ENCODE measurements at regions not wholly inside any gene's neighbourhood (a gene's known extent, or its start where the extent isn't known, plus 50 kb on each side); places are given as distances from the start of the nearest gene placed in this dataset.
A peak's percentile ranks its signal among the peaks of the same experiment; 100 is the strongest.

- no peaks in the 10 kb centered on the region for H3K36me3 ChIP-seq (ENCODE audit: insufficient read depth in 1 of 2, low read depth in 1 of 2)
- H3K27ac ChIP-seq = no peak overlapping the region
- H3K4me3 ChIP-seq = no peak overlapping the region
- no peaks in the 10 kb centered on the region for H3K4me1 ChIP-seq
- intact Hi-C loops (cut with DNase I) = no loop called here
- 74 to 77% (median 76%) methylated on average over 7 of the region's 7 CpGs for WGBS, 3 donors
- no peak for DNase-seq
- H3K27me3 ChIP-seq (ENCODE audit: insufficient read depth in 3 of 3, low read length in 2 of 3) = no peaks in the 10 kb centered on the region
- TF ChIP-seq CTCF (IDR thresholded peaks at IDR 0.05) = peak; percentile 12
- H3K9me3 ChIP-seq = no peaks in the 10 kb centered on the region
- ATAC-seq = no peak
Measured at GRCh38 chr9:1460143-1460769, 410.1 kb downstream of the DMRT2 start.

GRCh38 chr9:1461812-1462211 is 411.7 kb downstream of the DMRT2 start:
- intact Hi-C loops (cut with DNase I) = no loop called here
- no peaks in the 10 kb centered on the region for H3K9me3 ChIP-seq
- ATAC-seq (no peak), DNase-seq (no peak)
- H3K4me1 ChIP-seq = no peaks in the 10 kb centered on the region
- H3K27ac ChIP-seq = no peak overlapping the region
- H3K4me3 ChIP-seq = no peak overlapping the region
- no peaks in the 10 kb centered on the region for H3K36me3 ChIP-seq (ENCODE audit: insufficient read depth in 1 of 2, low read depth in 1 of 2)
- TF ChIP-seq CTCF (IDR thresholded peaks at IDR 0.05) = no peak
- 76 to 80% (median 78%) methylated on average over 4 of the region's 4 CpGs for WGBS, 3 donors
- H3K27me3 ChIP-seq (ENCODE audit: insufficient read depth in 3 of 3, low read length in 2 of 3) = no peaks in the 10 kb centered on the region

- Histone ChIP-seq H3K27me3 (ENCODE audit: insufficient read depth in 3 of 3, low read length in 2 of 3) (no peaks in the 10 kb centered on the region), H3K9me3 (no peaks in the 10 kb centered on the region), H3K4me3 (no peak overlapping the region), H3K4me1 (no peaks in the 10 kb centered on the region), H3K27ac (no peak overlapping the region), H3K36me3 (ENCODE audit: insufficient read depth in 1 of 2, low read depth in 1 of 2) (no peaks in the 10 kb centered on the region)
- 59 to 62% (median 62%) methylated on average over 4 of the region's 4 CpGs for WGBS, 3 donors
- no peak for DNase-seq
- no peak for ATAC-seq
- TF ChIP-seq CTCF (IDR thresholded peaks at IDR 0.05) = no peak
- intact Hi-C loops (cut with DNase I) = no loop called here
Measured at GRCh38 chr9:1462626-1463308, 412.6 kb downstream of the DMRT2 start.

DNA sequence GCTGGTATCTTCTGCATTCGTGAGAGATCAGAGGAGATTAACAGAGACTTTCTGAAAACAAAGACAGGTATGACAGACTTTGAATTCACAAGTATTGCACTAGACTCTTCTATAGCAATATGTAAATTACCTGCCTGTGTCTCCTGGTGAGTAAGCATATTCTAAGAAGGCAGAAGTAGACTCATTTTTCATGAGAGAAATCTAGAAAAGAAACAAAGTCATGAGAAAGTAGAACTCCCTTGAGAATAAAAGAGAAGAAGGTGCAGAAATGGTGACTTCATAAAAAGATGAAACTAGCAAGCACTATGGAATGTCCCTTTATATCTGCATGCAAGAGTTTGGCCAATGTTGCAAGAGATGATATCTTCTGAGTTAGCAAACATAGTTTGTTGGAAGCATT is 419.8 kb downstream of the DMRT2 start:
- Histone ChIP-seq H3K9me3 (no peaks in the 10 kb centered on the region), H3K27ac (no peak overlapping the region), H3K4me1 (no peaks in the 10 kb centered on the region), H3K4me3 (no peak overlapping the region), H3K36me3 (ENCODE audit: insufficient read depth in 1 of 2, low read depth in 1 of 2) (no peaks in the 10 kb centered on the region), H3K27me3 (ENCODE audit: insufficient read depth in 3 of 3, low read length in 2 of 3) (no peaks in the 10 kb centered on the region)
- intact Hi-C loops (cut with DNase I) = no loop called here
- WGBS, 3 donors = 63 to 83% (median 68%) methylated on average over 1 of the region's 1 CpG
- ATAC-seq (no peak), DNase-seq (no peak)
- TF ChIP-seq CTCF (IDR thresholded peaks at IDR 0.05) = no peak
